CD14-positive monocyte (primary cell): ENCODE measurements at regions not wholly inside any gene's neighbourhood (a gene's known extent, or its start where the extent isn't known, plus 50 kb on each side); places are given as distances from the start of the nearest gene placed in this dataset.

Source experiments
- DNase-seq, 3 donors: peaks; one replicate each; pipeline ENCODE4 v3.0.0-alpha.2; 2011 to 2022
- H2AFZ ChIP-seq: 2 replicates; pipeline ENCODE4 v1.6.0; 2012; ENCODE audit warnings: mild to moderate bottlenecking, low read depth, low read length, inconsistent platforms; ENCODE audit not compliant: insufficient read depth, poor library complexity, severe bottlenecking
- H3K27ac ChIP-seq, 2 donors: 1 replicate in 1 of 2; 2 replicates in 1 of 2; pipeline ENCODE4 v1.5.1; 2012 to 2013; ENCODE audit warnings: low read length in 2 of 2, control low read depth in 1 of 2, inconsistent platforms in 1 of 2, low read depth in 1 of 2, mild to moderate bottlenecking in 1 of 2
- H3K27me3 ChIP-seq, 2 donors: one replicate each; pipeline versions ENCODE4 v1.6.0 to v1.6.1; 2011 to 2013; ENCODE audit warnings: low read length in 2 of 2; ENCODE audit not compliant: control insufficient read depth in 2 of 2, insufficient read depth in 2 of 2
- H3K36me3 ChIP-seq, 2 donors: replicated peaks in 1 of 2; 1 replicate in 1 of 2; 2 replicates in 1 of 2; pipeline versions ENCODE4 v1.5.1 to v1.6.1; 2012 to 2013; ENCODE audit warnings: low read length in 2 of 2, control low read depth in 1 of 2, inconsistent platforms in 1 of 2, mild to moderate bottlenecking in 1 of 2; ENCODE audit not compliant: insufficient read depth in 2 of 2, control insufficient read depth in 1 of 2
- H3K4me1 ChIP-seq, 2 donors: 1 replicate in 1 of 2; 2 replicates in 1 of 2; pipeline versions ENCODE4 v1.5.1 to v1.6.1; 2012 to 2013; ENCODE audit warnings: low read length in 2 of 2, control low read depth in 1 of 2, inconsistent platforms in 1 of 2, mild to moderate bottlenecking in 1 of 2, moderate library complexity in 1 of 2; ENCODE audit not compliant: insufficient read depth in 2 of 2, control insufficient read depth in 1 of 2
- H3K4me2 ChIP-seq: replicated peaks from 2 replicates; pipeline ENCODE3; 2012; ENCODE audit warnings: low read length, moderate library complexity, mild to moderate bottlenecking; ENCODE audit not compliant: poor library complexity, severe bottlenecking; ENCODE audit errors: extremely low read depth
- H3K4me3 ChIP-seq, 3 experiments: fragments of 200-600 bp in 1 of 3; sonication (generic) in 1 of 3; replicated peaks in 1 of 3; 1 replicate in 2 of 3; 2 replicates in 1 of 3; pipeline ENCODE4 v1.5.1; 2011 to 2013; ENCODE audit warnings: low read length in 3 of 3, mild to moderate bottlenecking in 3 of 3, control low read depth in 2 of 3, low read depth in 2 of 3, inconsistent platforms in 1 of 3, moderate library complexity in 1 of 3
- H3K79me2 ChIP-seq: 2 replicates; pipeline ENCODE4 v1.6.0; 2012; ENCODE audit warnings: mild to moderate bottlenecking, control low read depth, inconsistent platforms, low read length, moderate library complexity; ENCODE audit not compliant: insufficient read depth
- H3K9ac ChIP-seq: 2 replicates; pipeline ENCODE4 v1.6.0; 2017; ENCODE audit warnings: low read length, mild to moderate bottlenecking; ENCODE audit not compliant: insufficient read depth, poor library complexity, severe bottlenecking
- H3K9me3 ChIP-seq, 2 donors: replicated peaks in 1 of 2; 1 replicate in 1 of 2; 2 replicates in 1 of 2; pipeline versions ENCODE4 v1.5.1 to v1.6.1; 2012 to 2013; ENCODE audit warnings: low read length in 2 of 2, control low read depth in 1 of 2; ENCODE audit not compliant: control insufficient read depth in 1 of 2, insufficient read depth in 1 of 2
- H4K20me1 ChIP-seq: 2 replicates; pipeline ENCODE4 v1.6.0; 2012; ENCODE audit warnings: mild to moderate bottlenecking, low read length, control low read depth, moderate library complexity; ENCODE audit not compliant: insufficient read depth
- H3K27ac Mint-ChIP-seq, 7 donors: one replicate each; pipeline ENCODE4 v1.8.0; 2020; ENCODE audit warnings: mild to moderate bottlenecking in 7 of 7, mixed read lengths in 7 of 7, moderate library complexity in 6 of 7, inconsistent platforms in 2 of 7
- H3K27me3 Mint-ChIP-seq, 3 donors: one replicate each; pipeline ENCODE4 v1.8.0; 2021 to 2022; ENCODE audit warnings: low read depth in 3 of 3, mild to moderate bottlenecking in 3 of 3, mixed read lengths in 3 of 3, moderate library complexity in 3 of 3, inconsistent platforms in 1 of 3
- H3K36me3 Mint-ChIP-seq, 2 donors: one replicate each; pipeline ENCODE4 v1.8.0; 2020; ENCODE audit warnings: mixed read lengths in 2 of 2, inconsistent platforms in 1 of 2, mild to moderate bottlenecking in 1 of 2
- H3K4me1 Mint-ChIP-seq: one replicate; pipeline ENCODE4 v1.8.0; 2020; ENCODE audit warnings: mild to moderate bottlenecking, mixed read lengths
- H3K4me3 Mint-ChIP-seq, 2 donors: one replicate each; pipeline ENCODE4 v1.8.0; 2020; ENCODE audit warnings: mild to moderate bottlenecking in 2 of 2, mixed read lengths in 2 of 2, moderate library complexity in 1 of 2
- H3K9me3 Mint-ChIP-seq, 7 donors: one replicate each; pipeline ENCODE4 v1.8.0; 2020 to 2022; ENCODE audit warnings: mixed read lengths in 7 of 7, mild to moderate bottlenecking in 6 of 7, moderate library complexity in 6 of 7, inconsistent platforms in 2 of 7
- CTCF ChIP-seq: fragments of 200-600 bp; IDR thresholded peaks from one replicate; pipeline ENCODE4 v1.8.0; 2022; ENCODE audit warnings: antibody characterized with exemption, mild to moderate bottlenecking
- WGBS: methylation state at CpG from one replicate; pipeline ENCODE4 v1.1.5; 2013; ENCODE audit warnings: missing lambda C conversion rate; ENCODE audit not compliant: insufficient coverage; 5-methylcytosine and 5-hydroxymethylcytosine counted together
- intact Hi-C, 2 donors: fragments of 100-400 bp; cut with micrococcal nuclease; formaldehyde crosslinking; loops; one replicate each; pipeline versions ENCODE4 v1.15.0 to v1.15.1; 2023

- intact Hi-C loops: no loop called here
- Histone ChIP-seq H3K4me3 (no peak overlapping the region), H3K27ac (no peak overlapping the region), H3K27me3 (no peaks in the 10 kb centered on the region), H3K79me2 (no peaks in the 10 kb centered on the region), H3K4me1 (no peaks in the 10 kb centered on the region), H3K36me3 (no peaks in the 10 kb centered on the region), H2AFZ (no peak overlapping the region), H3K9me3 (no peaks in the 10 kb centered on the region), H4K20me1 (no peaks in the 10 kb centered on the region), H3K4me2 (no peak overlapping the region), H3K9ac (no peak overlapping the region)
- 93% methylated on average over 3 of the region's 4 CpGs for WGBS
- TF ChIP-seq CTCF: no peak
- no peak overlapping the region for H3K4me3 Mint-ChIP-seq
- no peaks in the 10 kb centered on the region for H3K36me3 Mint-ChIP-seq
- peak overlapping the region in 1 of 7 donors; percentile 68 for H3K27ac Mint-ChIP-seq
- H3K4me1 Mint-ChIP-seq: no peaks in the 10 kb centered on the region
- H3K27me3 Mint-ChIP-seq: peaks cover 0 to 4% (median 2%) of the 10 kb centered on the region in 3 donors
- DNase-seq: no peak
- H3K9me3 Mint-ChIP-seq: peaks cover 0 to 7% (median 6%) of the 10 kb centered on the region in 7 donors
Measured at GRCh38 chr2:128879161-128879560, 560.5 kb upstream of the HS6ST1 start.

- intact Hi-C loops: no loop called here
Measured at GRCh38 chr2:128894896-128895295, 576.2 kb upstream of the HS6ST1 start.

More at GRCh38 chr2:128894896-128895295, 576.2 kb upstream of the HS6ST1 start:
- no peaks in the 10 kb centered on the region for H3K36me3 Mint-ChIP-seq
- H3K36me3 ChIP-seq: no peaks in the 10 kb centered on the region
- no peaks in the 10 kb centered on the region for H3K4me1 Mint-ChIP-seq
- H4K20me1 ChIP-seq: no peaks in the 10 kb centered on the region
- H3K9me3 Mint-ChIP-seq: peaks cover 0 to 4% (median 2%) of the 10 kb centered on the region in 7 donors
- no peaks in the 10 kb centered on the region for H3K9me3 ChIP-seq
- no peak for TF ChIP-seq CTCF
- H3K4me3 Mint-ChIP-seq: no peak overlapping the region
- H3K4me1 ChIP-seq: no peaks in the 10 kb centered on the region
- no peak overlapping the region for H3K4me2 ChIP-seq
- DNase-seq: no peak
- no peak overlapping the region for H3K4me3 ChIP-seq
- no peak overlapping the region for H3K9ac ChIP-seq
- H3K79me2 ChIP-seq: no peaks in the 10 kb centered on the region
- no peak overlapping the region for H3K27ac Mint-ChIP-seq
- no peaks in the 10 kb centered on the region for H3K27me3 ChIP-seq
- H3K27ac ChIP-seq: no peak overlapping the region
- H2AFZ ChIP-seq: no peak overlapping the region
- peaks cover 0 to 4% (median 2%) of the 10 kb centered on the region in 3 donors for H3K27me3 Mint-ChIP-seq
